Aorta (tissue), 5 donors: ENCODE measurements at regions not wholly inside any gene's neighbourhood (a gene's known extent, or its start where the extent isn't known, plus 50 kb on each side); places are given as distances from the start of the nearest gene placed in this dataset.

ENCODE experiments used
- ATAC-seq: fragments of 200-7000 bp; cut with Tn5 transposase; one replicate; pipeline ENCODE4 v1.9.1; 2022; ENCODE audit warnings: moderate library complexity; ENCODE audit not compliant: low FRiP score
- DNase-seq, 2 donors: peaks; one replicate each; pipeline ENCODE4 v3.0.0-alpha.2; 2020
- H3K27ac ChIP-seq, 2 donors: one replicate each; pipeline ENCODE4 v1.5.1; 2013; ENCODE audit warnings: low read length in 2 of 2, mild to moderate bottlenecking in 2 of 2, moderate library complexity in 2 of 2, control low read depth in 1 of 2, inconsistent platforms in 1 of 2, low read depth in 1 of 2
- H3K27me3 ChIP-seq, 2 donors: one replicate each; pipeline ENCODE4 v1.6.1; 2013; ENCODE audit warnings: control low read depth in 1 of 2, low read length in 1 of 2, mild to moderate bottlenecking in 1 of 2, moderate library complexity in 1 of 2; ENCODE audit not compliant: insufficient read depth in 2 of 2, control insufficient read depth in 1 of 2
- H3K36me3 ChIP-seq, 2 donors: one replicate each; pipeline ENCODE4 v1.6.1; 2013; ENCODE audit warnings: control low read depth in 1 of 2, low read length in 1 of 2, mild to moderate bottlenecking in 1 of 2; ENCODE audit not compliant: insufficient read depth in 2 of 2, control insufficient read depth in 1 of 2
- H3K4me1 ChIP-seq, 2 donors: one replicate each; pipeline ENCODE4 v1.6.1; 2013; ENCODE audit warnings: low read length in 2 of 2, control low read depth in 1 of 2, mild to moderate bottlenecking in 1 of 2, moderate library complexity in 1 of 2; ENCODE audit not compliant: insufficient read depth in 2 of 2, control insufficient read depth in 1 of 2
- H3K4me3 ChIP-seq, 2 donors: one replicate each; pipeline ENCODE4 v1.5.1; 2013; ENCODE audit warnings: low read length in 2 of 2, control low read depth in 1 of 2, mild to moderate bottlenecking in 1 of 2
- H3K9me3 ChIP-seq: one replicate; pipeline ENCODE4 v1.6.1; 2013; ENCODE audit warnings: mild to moderate bottlenecking, low read length; ENCODE audit not compliant: control insufficient read depth
- WGBS, 2 donors: extraction: QIAGEN DNeasy Blood & Tissue Kit; methylation state at CpG; one replicate each; pipeline ENCODE4 v1.1.7; 2013; 5-methylcytosine and 5-hydroxymethylcytosine counted together
- intact Hi-C, 2 donors: fragments of 100-400 bp; cut with DNase I; formaldehyde crosslinking; loops; one replicate each; pipeline versions ENCODE4 v1.14.2 to v1.15.0; 2022
- donor health status: healthy with polysubstance abuse.
- donor health status: Bipolar disorder and iron deficiency.
- donor health status: DM: no; HTN: no; CAD: no.
- donor health status: DM: no; HTN: no; CAD: no.
- donor health status: DM: yes; HTN: yes; CAD: no.

DNA sequence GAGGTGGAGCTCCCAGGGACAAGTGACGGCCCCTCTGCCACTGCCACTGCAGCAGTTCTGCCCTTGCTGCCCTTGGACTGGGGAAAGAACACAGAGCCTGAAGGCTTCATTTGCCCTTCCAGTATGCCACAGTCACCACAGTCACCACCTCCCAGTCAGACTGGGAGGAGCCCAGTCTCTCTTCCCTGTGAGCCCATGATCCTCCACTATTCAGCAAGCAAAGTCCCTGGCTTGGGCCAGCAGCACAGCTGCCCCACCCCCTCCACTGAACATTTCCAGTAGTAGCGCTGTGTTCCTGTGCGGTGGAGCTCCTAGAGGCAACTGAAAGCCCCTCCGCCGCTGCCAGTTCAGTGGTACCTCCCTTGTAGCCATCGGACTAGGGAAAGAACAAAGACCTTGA is 329.4 kb downstream of the MAN2A1 start:
- WGBS, 2 donors, result 93 to 97% methylated on average over 6 of the region's 6 CpGs

DNA sequence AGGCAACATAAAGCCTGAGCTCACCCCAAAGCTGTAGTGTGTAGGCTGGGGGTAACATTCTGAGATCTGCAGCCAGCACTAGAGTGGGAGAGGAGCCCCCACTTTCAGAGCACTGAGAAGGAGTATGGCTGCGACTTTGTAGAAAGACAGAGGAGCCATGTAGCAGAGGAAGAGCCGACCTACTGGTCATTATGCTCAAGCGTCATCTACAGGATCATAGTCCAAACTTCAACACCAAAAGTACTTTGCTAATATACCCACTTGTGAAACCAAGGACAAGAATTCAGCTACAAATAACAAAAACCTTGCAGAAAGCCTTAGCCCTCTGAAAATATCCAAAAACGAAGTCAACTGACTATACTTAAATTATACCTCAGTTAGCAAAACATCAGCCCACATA is 330.1 kb downstream of the MAN2A1 start:
- 92 to 93% methylated on average over 4 of the region's 4 CpGs for WGBS, 2 donors
- intact Hi-C loops, result no loop called here
- Histone ChIP-seq H3K36me3 (no peaks in the 10 kb centered on the region), H3K27me3 (no peaks in the 10 kb centered on the region), H3K27ac (no peak overlapping the region), H3K4me3 (no peak overlapping the region), H3K9me3 (no peaks in the 10 kb centered on the region), H3K4me1 (peaks cover 0 to 2% of the 10 kb centered on the region in 2 donors)
- DNase-seq (no peak), ATAC-seq (no peak)

More for the DNA sequence above, 329.4 kb downstream of the MAN2A1 start:
- ATAC-seq (peak; percentile 11), DNase-seq (no peak)
- H3K27ac ChIP-seq, result no peak overlapping the region
- no peaks in the 10 kb centered on the region for H3K27me3 ChIP-seq
- intact Hi-C loops, result no loop called here
- no peaks in the 10 kb centered on the region for H3K9me3 ChIP-seq
- no peaks in the 10 kb centered on the region for H3K36me3 ChIP-seq
- H3K4me3 ChIP-seq, result no peak overlapping the region
- peaks cover 0 to 2% of the 10 kb centered on the region in 2 donors for H3K4me1 ChIP-seq

DNA sequence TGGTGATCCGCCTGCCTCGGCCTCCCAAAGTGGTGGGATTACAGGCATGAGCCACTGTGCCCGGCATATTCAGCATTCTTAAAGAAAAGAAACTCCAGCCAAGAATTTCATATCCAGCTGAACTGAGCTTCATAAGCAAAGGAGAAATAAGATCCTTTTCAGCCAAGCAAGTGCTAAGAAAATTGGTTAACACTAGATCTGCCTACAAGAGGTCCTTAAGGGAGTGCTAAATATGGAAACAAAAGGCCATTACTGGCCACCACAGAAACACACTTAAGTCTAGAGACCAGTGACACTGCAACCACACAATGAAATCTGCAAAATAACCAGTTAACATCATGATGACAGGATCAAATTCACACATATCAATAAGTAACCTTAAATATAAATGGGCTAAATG is 331.5 kb downstream of the MAN2A1 start:
- H3K27me3 ChIP-seq, result no peaks in the 10 kb centered on the region
- DNase-seq (no peak), ATAC-seq (no peak)
- peaks cover 0 to 2% of the 10 kb centered on the region in 2 donors for H3K4me1 ChIP-seq
- intact Hi-C loops, result no loop called here
- H3K9me3 ChIP-seq, result no peaks in the 10 kb centered on the region
- H3K4me3 ChIP-seq, result no peak overlapping the region
- no peak overlapping the region for H3K27ac ChIP-seq
- H3K36me3 ChIP-seq, result no peaks in the 10 kb centered on the region
- 67 to 78% methylated on average over 3 of the region's 3 CpGs for WGBS, 2 donors

DNA sequence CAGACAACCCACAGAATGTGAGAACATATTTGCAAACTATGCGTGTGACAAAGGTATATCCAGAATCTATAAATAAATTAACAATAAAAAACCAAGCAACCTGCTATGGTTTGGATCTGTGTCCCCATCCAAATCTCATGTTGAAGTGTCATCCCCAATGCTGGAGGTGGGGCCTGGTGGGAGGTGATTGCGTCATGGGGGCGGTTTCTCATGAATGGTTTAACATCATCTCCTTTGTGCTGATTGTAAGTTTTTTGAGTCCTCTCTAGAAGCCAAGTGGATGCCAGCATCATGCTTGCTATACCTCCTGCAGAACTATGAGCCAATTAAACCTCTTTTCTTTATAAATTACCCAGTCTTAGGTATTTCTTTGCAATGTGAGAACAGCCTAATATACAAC is 335.4 kb downstream of the MAN2A1 start:
- H3K27ac ChIP-seq, result no peak overlapping the region
- no peaks in the 10 kb centered on the region for H3K36me3 ChIP-seq
- WGBS, 2 donors, result 96 to 97% methylated on average over 3 of the region's 3 CpGs
- intact Hi-C loops, result no loop called here
- H3K27me3 ChIP-seq, result no peaks in the 10 kb centered on the region
- no peak overlapping the region for H3K4me3 ChIP-seq
- H3K9me3 ChIP-seq, result no peaks in the 10 kb centered on the region
- ATAC-seq, result no peak
- no peak for DNase-seq
- no peaks in the 10 kb centered on the region for H3K4me1 ChIP-seq

DNA sequence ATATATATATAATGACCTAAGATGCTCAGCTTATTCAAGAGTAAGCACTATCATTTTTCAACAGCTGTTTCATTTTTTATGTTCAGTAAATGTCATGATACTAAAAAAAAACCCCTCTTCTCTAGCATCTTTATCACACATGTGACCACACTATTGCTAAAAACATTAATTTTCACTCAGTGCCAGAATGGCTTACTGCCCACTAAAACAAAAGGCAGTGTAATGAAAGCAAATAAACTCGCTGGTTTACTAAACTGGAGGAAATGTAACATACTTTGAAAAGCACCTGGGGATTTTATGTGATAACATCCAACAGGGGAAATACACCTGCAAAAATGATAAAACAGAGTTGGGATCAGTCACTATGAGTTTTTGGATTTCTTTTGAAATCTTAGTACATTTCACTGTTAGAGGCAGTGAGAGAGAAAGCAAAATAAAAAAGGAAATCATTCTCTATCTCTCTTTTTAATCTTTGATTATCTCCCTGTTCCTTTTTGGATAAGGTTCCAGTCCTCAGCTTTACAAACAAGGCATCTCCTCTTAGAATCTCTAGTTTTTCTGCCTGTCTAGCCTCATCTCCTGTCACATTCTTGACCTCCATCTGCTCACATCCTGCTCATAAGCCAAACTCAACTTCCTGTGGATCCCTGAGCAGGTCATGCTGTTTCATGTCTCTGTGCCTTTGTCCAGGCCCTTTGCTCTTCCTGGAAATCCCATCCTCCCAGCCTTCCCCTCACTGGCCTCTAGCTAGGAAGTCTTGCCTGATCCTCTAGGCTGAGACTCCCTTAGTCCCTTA is 338.0 kb downstream of the MAN2A1 start:
- no peaks in the 10 kb centered on the region for H3K27me3 ChIP-seq
- DNase-seq (no peak), ATAC-seq (no peak)
- H3K36me3 ChIP-seq, result no peaks in the 10 kb centered on the region
- no peaks in the 10 kb centered on the region for H3K9me3 ChIP-seq
- H3K4me3 ChIP-seq, result no peak overlapping the region
- no peak overlapping the region for H3K27ac ChIP-seq
- WGBS, 2 donors, result 0 to 7% methylated on average over 1 of the region's 1 CpG
- H3K4me1 ChIP-seq, result no peaks in the 10 kb centered on the region
- intact Hi-C loops, result no loop called here

DNA sequence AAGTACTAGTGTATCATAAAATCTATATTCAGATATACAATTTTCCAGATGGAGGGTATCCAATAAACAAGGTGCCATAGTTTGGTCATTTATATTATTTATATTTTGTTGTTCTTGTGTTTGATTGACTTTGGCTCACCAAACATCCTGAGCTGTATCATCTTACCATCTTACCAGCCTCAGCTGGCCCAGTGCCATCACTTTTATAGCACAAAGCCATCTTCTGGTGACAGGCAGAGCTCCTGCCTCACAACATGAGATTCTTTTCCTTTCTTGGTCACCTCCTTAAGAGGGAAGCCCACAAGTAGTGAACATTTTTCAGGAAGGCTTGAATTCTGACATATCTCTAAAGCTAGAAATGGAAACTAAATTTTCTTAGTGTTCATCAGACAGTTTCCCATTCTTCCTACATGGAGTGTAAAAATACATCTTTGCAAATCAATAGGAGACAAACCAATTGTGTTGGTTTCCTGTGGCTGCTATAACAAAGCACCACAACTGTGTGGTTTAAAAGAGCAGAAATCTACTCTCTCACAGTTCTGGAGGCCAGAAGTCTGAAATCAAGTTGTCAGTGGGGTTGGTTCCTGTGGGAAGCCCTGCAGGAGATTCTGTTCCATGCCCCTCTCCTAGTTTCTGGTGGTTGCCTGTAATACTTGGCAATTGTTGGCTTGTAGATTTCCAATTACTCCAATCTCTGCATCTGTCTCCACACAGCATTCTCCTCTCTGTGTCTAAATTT is 341.8 kb downstream of the MAN2A1 start:
- no peak for ATAC-seq
- H3K27me3 ChIP-seq, result no peaks in the 10 kb centered on the region
- no peaks in the 10 kb centered on the region for H3K36me3 ChIP-seq
- intact Hi-C loops, result no loop called here
- no peak for DNase-seq
- H3K4me1 ChIP-seq, result no peaks in the 10 kb centered on the region
- no peak overlapping the region for H3K27ac ChIP-seq
- H3K4me3 ChIP-seq, result no peak overlapping the region
- H3K9me3 ChIP-seq, result no peaks in the 10 kb centered on the region

DNA sequence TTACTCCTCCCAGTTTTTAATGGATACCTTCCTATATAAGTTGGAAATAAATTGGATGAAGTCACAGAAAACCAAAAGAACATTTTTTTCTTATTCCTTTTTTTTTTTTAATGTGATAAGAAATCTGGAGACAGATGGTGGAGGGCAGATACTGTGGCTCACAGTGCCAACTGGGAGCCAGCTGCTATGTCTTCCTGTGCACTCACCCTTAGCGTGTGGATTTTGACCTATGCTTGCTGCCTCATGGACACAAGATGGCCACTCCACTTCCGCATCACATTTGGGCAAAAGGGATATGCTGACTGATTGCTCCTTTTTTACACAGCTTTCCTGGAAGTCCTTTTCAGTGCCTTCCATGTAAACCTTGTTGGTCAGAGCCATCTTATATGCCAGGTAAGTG is 342.6 kb downstream of the MAN2A1 start:
- WGBS, 2 donors, result 85 to 90% methylated on average over 2 of the region's 2 CpGs
- no peaks in the 10 kb centered on the region for H3K4me1 ChIP-seq
- ATAC-seq (no peak), DNase-seq (no peak)
- H3K27me3 ChIP-seq, result no peaks in the 10 kb centered on the region
- H3K4me3 ChIP-seq, result no peak overlapping the region
- no peaks in the 10 kb centered on the region for H3K36me3 ChIP-seq
- no peak overlapping the region for H3K27ac ChIP-seq
- H3K9me3 ChIP-seq, result no peaks in the 10 kb centered on the region
- intact Hi-C loops, result no loop called here

DNA sequence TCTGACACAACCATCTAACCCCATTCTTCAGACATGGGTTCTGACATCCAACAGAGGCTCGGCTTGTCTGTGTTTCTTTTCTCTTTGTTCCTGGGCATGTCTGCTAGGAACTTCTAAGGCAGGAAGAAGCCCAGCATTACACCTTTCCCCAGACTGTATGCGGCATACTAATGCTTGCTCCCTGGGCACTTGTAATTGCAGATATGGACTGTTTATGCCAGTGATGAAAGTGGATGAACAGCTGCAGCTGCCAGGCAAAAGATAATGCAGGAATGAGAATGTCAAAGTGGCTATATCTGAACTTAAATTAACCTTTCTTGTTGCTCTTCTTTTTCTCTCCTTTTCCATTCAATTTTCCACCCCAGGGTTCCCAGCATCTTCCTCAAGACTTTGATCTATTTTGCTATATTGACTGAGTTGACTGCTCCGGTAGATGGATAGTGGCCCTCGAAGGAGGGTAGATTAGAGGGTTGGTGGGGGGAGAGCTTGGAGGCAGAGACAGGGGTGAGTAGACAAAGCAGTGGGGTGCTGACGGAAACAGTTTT is 344.4 kb downstream of the MAN2A1 start:
- Histone ChIP-seq H3K4me3 (no peak overlapping the region), H3K27ac (no peak overlapping the region), H3K4me1 (peaks cover 0 to 7% of the 10 kb centered on the region in 2 donors), H3K9me3 (no peaks in the 10 kb centered on the region), H3K27me3 (no peaks in the 10 kb centered on the region), H3K36me3 (no peaks in the 10 kb centered on the region)
- ATAC-seq (no peak), DNase-seq (no peak)
- WGBS, 2 donors, result 90 to 96% methylated on average over 5 of the region's 5 CpGs
- intact Hi-C loops, result no loop called here
